Calu3 (cell line): ENCODE measurements at regions not wholly inside any gene's neighbourhood (a gene's known extent, or its start where the extent isn't known, plus 50 kb on each side); places are given as distances from the start of the nearest gene placed in this dataset.

Experiments
- BruUV-seq: library from RNA; stranded (reverse); fragments of 400-500 nt; replicated peaks from 2 replicates; lab custom pipeline; 2021; lab: Mats Ljungman, UMichigan
- CTCF ChIA-PET: fragments of 300-600 bp; sonication (Branson Sonifier 250); formaldehyde crosslinking; loops from one replicate; lab custom pipeline; 2022; ENCODE audit warnings: antibody characterized with exemption; lab: Charles Lee
- DNase-seq: peaks from one replicate; pipeline ENCODE4 v3.0.0; 2022
- H3K27ac Mint-ChIP-seq: one replicate; pipeline ENCODE4 v1.8.0; 2022; ENCODE audit warnings: mixed read lengths; ENCODE audit not compliant: unreplicated experiment
- H3K27me3 Mint-ChIP-seq: one replicate; pipeline ENCODE4 v1.8.0; 2022; ENCODE audit warnings: mixed read lengths; ENCODE audit not compliant: unreplicated experiment
- H3K36me3 Mint-ChIP-seq: one replicate; pipeline ENCODE4 v1.8.0; 2022; ENCODE audit warnings: mild to moderate bottlenecking, moderate library complexity, mixed read lengths; ENCODE audit not compliant: insufficient read depth, unreplicated experiment
- H3K4me1 Mint-ChIP-seq: one replicate; pipeline ENCODE4 v1.8.0; 2022; ENCODE audit warnings: mild to moderate bottlenecking, low read depth, mixed read lengths; ENCODE audit not compliant: unreplicated experiment
- H3K4me3 Mint-ChIP-seq: one replicate; pipeline ENCODE4 v1.8.0; 2022; ENCODE audit warnings: mild to moderate bottlenecking, low read depth, moderate library complexity, mixed read lengths; ENCODE audit not compliant: unreplicated experiment
- H3K9me3 Mint-ChIP-seq: one replicate; pipeline ENCODE4 v1.8.0; 2022; ENCODE audit warnings: low read depth, mixed read lengths; ENCODE audit not compliant: unreplicated experiment
- intact Hi-C: fragments of 100-400 bp; cut with micrococcal nuclease; formaldehyde crosslinking; loops from one replicate; pipeline ENCODE4 v1.10.0; 2022; ENCODE audit not compliant: unreplicated experiment
- TF ChIP-seq, protein P1 (sequence below): fragments of 200-600 bp; IDR thresholded peaks from one replicate; pipeline ENCODE4 v1.8.0; 2022; ENCODE audit warnings: antibody characterized with exemption; ENCODE audit not compliant: unreplicated experiment

DNA sequence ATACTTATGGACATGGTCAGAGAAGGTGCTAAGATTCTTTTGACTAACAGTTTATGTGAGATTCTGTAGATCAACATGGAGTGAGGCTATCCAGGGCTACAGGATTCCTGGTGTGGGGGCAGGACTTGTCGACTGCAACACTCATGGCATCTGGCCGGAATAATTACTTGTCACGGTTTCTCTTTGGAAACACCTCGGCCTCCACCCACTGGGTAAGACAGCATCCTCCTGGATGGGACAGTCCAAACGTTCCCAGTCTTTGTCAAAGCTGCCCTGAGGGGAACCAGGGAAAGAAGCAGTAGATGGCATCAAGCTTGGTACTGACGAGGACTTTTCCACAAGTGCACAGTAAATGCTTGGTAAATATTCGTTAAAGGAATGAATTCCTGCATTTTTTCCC, 762.8 kb downstream of the BRD1 start:
- no TSS peak for BruUV-seq
- Mint-ChIP-seq H3K36me3 (no peaks in the 10 kb centered on the region), H3K4me3 (no peak overlapping the region), H3K9me3 (peaks cover 23% of the 10 kb centered on the region), H3K27me3 (no peaks in the 10 kb centered on the region), H3K4me1 (no peaks in the 10 kb centered on the region), H3K27ac (no peak overlapping the region)
- intact Hi-C loops = no loop called here
- TF ChIP-seq, protein P1, sequence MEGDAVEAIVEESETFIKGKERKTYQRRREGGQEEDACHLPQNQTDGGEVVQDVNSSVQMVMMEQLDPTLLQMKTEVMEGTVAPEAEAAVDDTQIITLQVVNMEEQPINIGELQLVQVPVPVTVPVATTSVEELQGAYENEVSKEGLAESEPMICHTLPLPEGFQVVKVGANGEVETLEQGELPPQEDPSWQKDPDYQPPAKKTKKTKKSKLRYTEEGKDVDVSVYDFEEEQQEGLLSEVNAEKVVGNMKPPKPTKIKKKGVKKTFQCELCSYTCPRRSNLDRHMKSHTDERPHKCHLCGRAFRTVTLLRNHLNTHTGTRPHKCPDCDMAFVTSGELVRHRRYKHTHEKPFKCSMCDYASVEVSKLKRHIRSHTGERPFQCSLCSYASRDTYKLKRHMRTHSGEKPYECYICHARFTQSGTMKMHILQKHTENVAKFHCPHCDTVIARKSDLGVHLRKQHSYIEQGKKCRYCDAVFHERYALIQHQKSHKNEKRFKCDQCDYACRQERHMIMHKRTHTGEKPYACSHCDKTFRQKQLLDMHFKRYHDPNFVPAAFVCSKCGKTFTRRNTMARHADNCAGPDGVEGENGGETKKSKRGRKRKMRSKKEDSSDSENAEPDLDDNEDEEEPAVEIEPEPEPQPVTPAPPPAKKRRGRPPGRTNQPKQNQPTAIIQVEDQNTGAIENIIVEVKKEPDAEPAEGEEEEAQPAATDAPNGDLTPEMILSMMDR = no peak
- DNase-seq = no peak
- CTCF ChIA-PET = no interaction called here

DNA sequence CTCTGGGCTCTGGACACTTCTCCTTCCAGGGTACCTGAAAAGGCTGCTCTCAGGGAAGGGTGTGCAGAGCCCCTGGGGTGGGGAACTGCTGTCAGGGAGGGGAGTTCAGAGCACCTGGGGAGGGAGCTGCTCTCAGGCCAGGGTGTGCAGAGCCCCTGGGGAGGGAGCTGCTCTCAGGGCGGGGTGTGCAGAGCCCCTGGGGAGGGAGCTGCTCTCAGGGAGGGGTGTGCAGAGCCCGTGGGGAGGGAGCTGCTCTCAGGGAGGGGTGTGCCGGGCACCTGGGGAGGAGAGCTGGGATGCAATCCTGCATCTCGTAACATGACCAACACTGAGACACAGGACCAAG, 764.2 kb downstream of the BRD1 start:
- TF ChIP-seq, protein P1 = no peak
- BruUV-seq = no TSS peak
- Mint-ChIP-seq H3K4me3 (no peak overlapping the region), H3K4me1 (no peaks in the 10 kb centered on the region), H3K27ac (no peak overlapping the region), H3K9me3 (peaks cover 17% of the 10 kb centered on the region), H3K36me3 (no peaks in the 10 kb centered on the region), H3K27me3 (no peaks in the 10 kb centered on the region)
- DNase-seq = no peak
- intact Hi-C loops = no loop called here
- CTCF ChIA-PET = no interaction called here

DNA sequence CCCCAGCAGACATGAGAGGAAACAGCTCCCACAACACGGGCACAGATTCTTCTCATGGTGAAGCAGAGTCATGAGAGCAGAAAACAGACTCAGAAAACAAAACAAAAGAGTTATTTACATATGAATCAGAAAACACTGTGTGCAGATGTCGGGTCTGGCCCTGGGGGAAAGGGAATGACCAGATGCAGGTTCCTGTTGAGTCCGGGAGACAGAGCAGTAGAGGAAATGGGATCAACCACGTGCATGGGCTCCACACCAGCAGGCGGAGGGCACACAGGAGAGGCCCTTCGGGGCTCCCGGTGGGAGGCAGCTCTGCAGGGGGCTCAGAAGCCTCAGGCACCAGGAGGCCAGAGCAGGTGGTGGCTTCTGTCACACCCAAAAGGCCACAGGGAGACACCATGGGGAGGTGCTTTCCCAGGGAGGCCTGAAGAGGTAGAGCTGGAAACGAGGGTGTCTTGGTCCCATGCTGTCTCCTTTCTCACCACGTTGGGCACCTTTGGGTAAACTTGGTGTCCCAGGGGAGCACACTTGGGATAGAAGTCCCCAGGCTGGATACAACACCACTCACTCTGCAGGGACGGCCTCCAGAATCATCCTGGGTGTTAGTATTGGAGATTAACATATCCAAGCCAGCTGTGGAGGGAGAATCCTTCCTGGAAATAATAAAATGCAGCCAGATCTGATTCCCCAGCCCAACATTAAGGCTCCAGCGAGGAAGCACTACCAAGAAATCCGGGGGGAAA, 764.7 kb downstream of the BRD1 start:
- Mint-ChIP-seq H3K27ac (no peak overlapping the region), H3K4me1 (no peaks in the 10 kb centered on the region), H3K9me3 (peaks cover 13% of the 10 kb centered on the region), H3K27me3 (no peaks in the 10 kb centered on the region), H3K4me3 (no peak overlapping the region), H3K36me3 (no peaks in the 10 kb centered on the region)
- CTCF ChIA-PET = no interaction called here
- TF ChIP-seq, protein P1 = no peak
- no peak for DNase-seq
- no TSS peak for BruUV-seq
- intact Hi-C loops = no loop called here

DNA sequence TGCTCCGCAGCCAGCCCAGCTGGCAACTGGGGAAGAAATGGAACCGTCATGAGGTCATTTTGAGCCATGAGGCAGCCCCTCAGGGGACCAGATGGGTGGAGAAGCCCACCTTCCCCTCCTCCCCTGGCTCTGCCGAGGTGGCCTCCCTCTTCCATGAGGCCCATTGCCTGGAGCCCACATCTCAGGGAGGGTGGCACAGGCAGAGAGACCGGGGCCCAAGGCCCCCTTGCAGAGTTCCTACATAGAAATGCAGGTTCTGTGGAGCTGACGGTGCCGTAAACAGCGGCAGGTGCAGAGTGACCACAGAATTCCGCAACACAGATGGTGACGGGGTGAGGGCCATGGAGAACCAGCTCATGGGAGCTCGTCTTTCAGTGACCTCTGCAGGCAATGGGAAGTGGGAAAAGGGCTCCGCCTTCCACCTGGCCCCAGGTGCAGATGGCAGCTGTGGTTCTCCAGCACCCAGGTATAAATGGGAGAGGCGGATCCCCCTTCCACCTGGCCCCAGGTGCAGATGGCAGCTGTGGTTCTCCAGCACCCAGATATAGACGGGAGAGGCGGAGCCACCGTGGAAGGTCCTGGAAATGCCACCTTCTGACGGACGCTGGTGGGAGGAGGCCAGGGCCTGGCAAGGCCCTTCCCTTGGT, 765.4 kb downstream of the BRD1 start:
- H3K9me3 Mint-ChIP-seq = peaks cover 11% of the 10 kb centered on the region
- TF ChIP-seq, protein P1 = no peak
- intact Hi-C loops = no loop called here
- DNase-seq = no peak
- H3K27ac Mint-ChIP-seq = no peak overlapping the region
- no peaks in the 10 kb centered on the region for H3K27me3 Mint-ChIP-seq
- H3K4me3 Mint-ChIP-seq = no peak overlapping the region
- H3K36me3 Mint-ChIP-seq = no peaks in the 10 kb centered on the region
- H3K4me1 Mint-ChIP-seq = no peaks in the 10 kb centered on the region
- CTCF ChIA-PET = no interaction called here
- BruUV-seq = no TSS peak
